ENCODE measurements at regions not wholly inside any gene's neighbourhood (a gene's known extent, or its start where the extent isn't known, plus 50 kb on each side); places are given as distances from the start of the nearest gene placed in this dataset.

DNA sequence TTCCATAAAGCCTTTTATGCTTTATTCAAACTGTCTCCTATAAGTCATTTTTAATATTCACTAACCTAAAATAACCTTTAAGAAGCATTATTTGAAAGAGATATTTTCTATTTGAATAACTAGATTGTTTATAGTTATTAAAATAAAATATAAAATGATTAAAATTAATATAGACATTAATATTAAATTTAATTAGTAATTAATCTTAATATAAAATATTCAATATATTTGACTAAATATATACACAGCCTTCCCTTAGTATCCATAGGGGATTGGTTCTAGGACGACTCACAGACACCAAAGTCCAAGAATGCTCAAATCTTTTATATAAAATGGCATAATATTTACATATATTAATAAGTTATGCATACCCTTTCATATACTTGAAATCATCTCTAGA is 1014.1 kb downstream of the TBL1XR1 start:
- TF ChIP-seq POU2F2 (IDR thresholded peaks at IDR 0.05; ENCODE audit: low read depth, low read length) = no peak
- TF ChIP-seq SPI1 (IDR thresholded peaks at IDR 0.05; ENCODE audit: low read depth, low read length) = no peak
- TF ChIP-seq TAF1 (IDR thresholded peaks at IDR 0.05; ENCODE audit: low read depth, low read length) = no peak
- TF ChIP-seq PAX5 (IDR thresholded peaks at IDR 0.05; ENCODE audit: insufficient read depth, low read length, severe bottlenecking) = no peak
- no peak for TF ChIP-seq POLR2AphosphoS5 (IDR thresholded peaks at IDR 0.05; ENCODE audit: low read depth, low read length)
- no peak for TF ChIP-seq POLR2A (IDR thresholded peaks at IDR 0.05; ENCODE audit: low read depth, low read length)
- no peak for FAIRE-seq

GRCh38 chr3:176174060-176174459 is 1023.2 kb downstream of the TBL1XR1 start:
- TF ChIP-seq POU2F2 (IDR thresholded peaks at IDR 0.05; ENCODE audit: low read depth, low read length) = no peak
- TF ChIP-seq POLR2A (IDR thresholded peaks at IDR 0.05; ENCODE audit: low read depth, low read length) = no peak
- TF ChIP-seq PAX5 (IDR thresholded peaks at IDR 0.05; ENCODE audit: insufficient read depth, low read length, severe bottlenecking) = no peak
- no peak for TF ChIP-seq SPI1 (IDR thresholded peaks at IDR 0.05; ENCODE audit: low read depth, low read length)
- no peak for TF ChIP-seq TAF1 (IDR thresholded peaks at IDR 0.05; ENCODE audit: low read depth, low read length)
- no peak for TF ChIP-seq POLR2AphosphoS5 (IDR thresholded peaks at IDR 0.05; ENCODE audit: low read depth, low read length)
- FAIRE-seq (no peak), DNase-seq (ENCODE audit: insufficient read length, low spot score) (no peak)

More for the DNA sequence above, 1014.1 kb downstream of the TBL1XR1 start:
- no peak for DNase-seq (ENCODE audit: insufficient read length, low spot score)

DNA sequence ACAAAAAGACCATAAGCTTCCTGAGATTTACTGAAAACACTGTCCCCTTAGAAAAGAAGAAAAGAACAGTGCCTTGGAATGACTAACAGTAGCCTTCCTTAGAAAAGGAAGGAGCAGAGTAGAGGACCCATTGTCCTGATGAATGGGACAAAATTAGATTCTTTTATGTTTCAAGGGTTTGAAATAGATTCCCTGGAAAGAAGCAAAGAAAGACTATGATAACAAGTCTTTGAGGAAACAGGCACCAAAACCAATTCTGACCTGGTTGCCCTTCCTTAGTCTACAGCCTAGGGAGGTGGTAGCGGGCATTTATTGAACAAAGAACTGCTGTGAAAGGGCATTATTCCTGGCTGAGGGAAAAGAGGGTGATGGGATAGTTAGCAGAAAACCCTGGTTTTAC is 1024.8 kb downstream of the TBL1XR1 start:
- TF ChIP-seq POLR2AphosphoS5 (IDR thresholded peaks at IDR 0.05; ENCODE audit: low read depth, low read length) (no peak), PAX5 (IDR thresholded peaks at IDR 0.05; ENCODE audit: insufficient read depth, low read length, severe bottlenecking) (no peak), POU2F2 (IDR thresholded peaks at IDR 0.05; ENCODE audit: low read depth, low read length) (no peak), SPI1 (IDR thresholded peaks at IDR 0.05; ENCODE audit: low read depth, low read length) (no peak), POLR2A (IDR thresholded peaks at IDR 0.05; ENCODE audit: low read depth, low read length) (no peak), TAF1 (IDR thresholded peaks at IDR 0.05; ENCODE audit: low read depth, low read length) (no peak)
- FAIRE-seq (no peak), DNase-seq (ENCODE audit: insufficient read length, low spot score) (no peak)

- DNase-seq (ENCODE audit: insufficient read length, low spot score) (no peak), FAIRE-seq (no peak)
- no peak for TF ChIP-seq POLR2A (IDR thresholded peaks at IDR 0.05; ENCODE audit: low read depth, low read length)
- no peak for TF ChIP-seq PAX5 (IDR thresholded peaks at IDR 0.05; ENCODE audit: insufficient read depth, low read length, severe bottlenecking)
- TF ChIP-seq POU2F2 (IDR thresholded peaks at IDR 0.05; ENCODE audit: low read depth, low read length) = no peak
- TF ChIP-seq POLR2AphosphoS5 (IDR thresholded peaks at IDR 0.05; ENCODE audit: low read depth, low read length) = no peak
- no peak for TF ChIP-seq TAF1 (IDR thresholded peaks at IDR 0.05; ENCODE audit: low read depth, low read length)
- no peak for TF ChIP-seq SPI1 (IDR thresholded peaks at IDR 0.05; ENCODE audit: low read depth, low read length)
Observed at GRCh38 chr3:176167272-176167671, 1030.0 kb downstream of the TBL1XR1 start.

GRCh38 chr3:176160997-176161396 is 1036.3 kb downstream of the TBL1XR1 start:
- FAIRE-seq (no peak), DNase-seq (ENCODE audit: insufficient read length, low spot score) (no peak)
- TF ChIP-seq POLR2A (IDR thresholded peaks at IDR 0.05; ENCODE audit: low read depth, low read length) (no peak), POLR2AphosphoS5 (IDR thresholded peaks at IDR 0.05; ENCODE audit: low read depth, low read length) (no peak), SPI1 (IDR thresholded peaks at IDR 0.05; ENCODE audit: low read depth, low read length) (no peak), TAF1 (IDR thresholded peaks at IDR 0.05; ENCODE audit: low read depth, low read length) (no peak), PAX5 (IDR thresholded peaks at IDR 0.05; ENCODE audit: insufficient read depth, low read length, severe bottlenecking) (no peak), POU2F2 (IDR thresholded peaks at IDR 0.05; ENCODE audit: low read depth, low read length) (no peak)

- no peak for DNase-seq (ENCODE audit: insufficient read length, low spot score)
- TF ChIP-seq PAX5 (IDR thresholded peaks at IDR 0.05; ENCODE audit: insufficient read depth, low read length, severe bottlenecking) (no peak), POLR2AphosphoS5 (IDR thresholded peaks at IDR 0.05; ENCODE audit: low read depth, low read length) (no peak), POU2F2 (IDR thresholded peaks at IDR 0.05; ENCODE audit: low read depth, low read length) (no peak), TAF1 (IDR thresholded peaks at IDR 0.05; ENCODE audit: low read depth, low read length) (no peak), SPI1 (IDR thresholded peaks at IDR 0.05; ENCODE audit: low read depth, low read length) (no peak), POLR2A (IDR thresholded peaks at IDR 0.05; ENCODE audit: low read depth, low read length) (no peak)
- FAIRE-seq = no peak
Observed at GRCh38 chr3:176159796-176160195, 1037.5 kb downstream of the TBL1XR1 start.

GRCh38 chr3:176155012-176155411 is 1042.3 kb downstream of the TBL1XR1 start:
- FAIRE-seq (no peak), DNase-seq (ENCODE audit: insufficient read length, low spot score) (no peak)
- TF ChIP-seq POU2F2 (IDR thresholded peaks at IDR 0.05; ENCODE audit: low read depth, low read length) (no peak), POLR2AphosphoS5 (IDR thresholded peaks at IDR 0.05; ENCODE audit: low read depth, low read length) (no peak), POLR2A (IDR thresholded peaks at IDR 0.05; ENCODE audit: low read depth, low read length) (no peak), TAF1 (IDR thresholded peaks at IDR 0.05; ENCODE audit: low read depth, low read length) (no peak), SPI1 (IDR thresholded peaks at IDR 0.05; ENCODE audit: low read depth, low read length) (no peak), PAX5 (IDR thresholded peaks at IDR 0.05; ENCODE audit: insufficient read depth, low read length, severe bottlenecking) (no peak)

- TF ChIP-seq SPI1 (IDR thresholded peaks at IDR 0.05; ENCODE audit: low read depth, low read length) (no peak), POLR2AphosphoS5 (IDR thresholded peaks at IDR 0.05; ENCODE audit: low read depth, low read length) (no peak), POU2F2 (IDR thresholded peaks at IDR 0.05; ENCODE audit: low read depth, low read length) (no peak), TAF1 (IDR thresholded peaks at IDR 0.05; ENCODE audit: low read depth, low read length) (no peak), PAX5 (IDR thresholded peaks at IDR 0.05; ENCODE audit: insufficient read depth, low read length, severe bottlenecking) (no peak), POLR2A (IDR thresholded peaks at IDR 0.05; ENCODE audit: low read depth, low read length) (no peak)
- FAIRE-seq (no peak), DNase-seq (ENCODE audit: insufficient read length, low spot score) (no peak)
Observed at GRCh38 chr3:176149567-176149966, 1047.7 kb downstream of the TBL1XR1 start.

DNA sequence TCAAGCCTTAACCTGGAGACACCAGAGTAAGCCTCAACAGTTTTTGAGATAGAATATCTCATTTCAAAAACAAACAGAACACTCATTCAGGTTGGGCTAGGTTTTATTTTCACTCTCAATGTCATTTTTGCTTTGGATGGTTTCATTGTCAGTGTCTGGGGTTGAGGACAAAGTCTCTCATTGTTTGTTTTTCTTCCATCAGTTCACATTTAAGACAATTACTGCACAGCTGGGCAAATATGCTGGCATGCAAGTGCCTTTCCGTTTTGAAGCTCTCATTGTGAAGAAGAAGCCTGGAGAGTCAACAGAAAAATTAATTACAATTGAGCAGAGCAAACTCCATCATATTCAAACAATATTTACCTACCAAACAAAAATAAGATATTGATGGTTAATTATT is 1050.0 kb downstream of the TBL1XR1 start:
- TF ChIP-seq POU2F2 (IDR thresholded peaks at IDR 0.05; ENCODE audit: low read depth, low read length) (no peak), SPI1 (IDR thresholded peaks at IDR 0.05; ENCODE audit: low read depth, low read length) (no peak), POLR2A (IDR thresholded peaks at IDR 0.05; ENCODE audit: low read depth, low read length) (no peak), TAF1 (IDR thresholded peaks at IDR 0.05; ENCODE audit: low read depth, low read length) (no peak), PAX5 (IDR thresholded peaks at IDR 0.05; ENCODE audit: insufficient read depth, low read length, severe bottlenecking) (no peak), POLR2AphosphoS5 (IDR thresholded peaks at IDR 0.05; ENCODE audit: low read depth, low read length) (no peak)
- DNase-seq (ENCODE audit: insufficient read length, low spot score) (no peak), FAIRE-seq (no peak)

DNA sequence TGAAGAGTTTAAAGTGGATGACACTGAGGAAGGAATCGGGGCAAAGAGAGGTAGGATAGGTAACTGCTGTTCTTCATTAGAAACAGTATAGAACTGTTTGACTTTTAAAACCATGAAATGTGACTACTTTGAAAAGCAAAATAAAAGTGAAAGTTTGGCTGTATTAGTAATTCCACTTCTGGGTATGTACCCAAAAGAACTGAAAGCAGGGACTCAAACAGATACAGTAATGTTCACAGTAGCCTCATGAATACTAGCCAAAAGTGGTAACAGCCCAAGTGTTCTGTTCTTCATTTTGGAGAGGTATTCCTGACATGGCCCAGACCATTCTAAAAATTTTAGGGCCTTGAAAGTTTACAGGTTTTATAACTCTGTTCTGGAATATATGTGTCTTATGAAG is 1055.4 kb downstream of the TBL1XR1 start:
- no peak for FAIRE-seq
- DNase-seq (ENCODE audit: insufficient read length, low spot score) = no peak
- TF ChIP-seq POLR2A (IDR thresholded peaks at IDR 0.05; ENCODE audit: low read depth, low read length) (no peak), POU2F2 (IDR thresholded peaks at IDR 0.05; ENCODE audit: low read depth, low read length) (no peak), PAX5 (IDR thresholded peaks at IDR 0.05; ENCODE audit: insufficient read depth, low read length, severe bottlenecking) (no peak), POLR2AphosphoS5 (IDR thresholded peaks at IDR 0.05; ENCODE audit: low read depth, low read length) (no peak), SPI1 (IDR thresholded peaks at IDR 0.05; ENCODE audit: low read depth, low read length) (no peak), TAF1 (IDR thresholded peaks at IDR 0.05; ENCODE audit: low read depth, low read length) (no peak)

Data from GM12891 (cell line).